Sciatic nerve (tissue), 2 donors: ENCODE measurements at regions not wholly inside any gene's neighbourhood (a gene's known extent, or its start where the extent isn't known, plus 50 kb on each side); places are given as distances from the start of the nearest gene placed in this dataset.

ENCODE experiments used
- ATAC-seq: fragments of 200-7000 bp; cut with Tn5 transposase; one replicate; pipeline ENCODE4 v1.9.1; 2020; ENCODE audit warnings: mild to moderate bottlenecking, moderate library complexity
- DNase-seq: peaks from one replicate; pipeline ENCODE4 v3.0.0-alpha.2; 2020; ENCODE audit warnings: low spot score
- intact Hi-C: fragments of 100-400 bp; cut with DNase I; formaldehyde crosslinking; loops from one replicate; pipeline ENCODE4 v1.14.2; 2022
- donor health status: DM: no; HTN: no; CAD: no.
- donor health status: DM: no; HTN: no; CAD: no.

DNA sequence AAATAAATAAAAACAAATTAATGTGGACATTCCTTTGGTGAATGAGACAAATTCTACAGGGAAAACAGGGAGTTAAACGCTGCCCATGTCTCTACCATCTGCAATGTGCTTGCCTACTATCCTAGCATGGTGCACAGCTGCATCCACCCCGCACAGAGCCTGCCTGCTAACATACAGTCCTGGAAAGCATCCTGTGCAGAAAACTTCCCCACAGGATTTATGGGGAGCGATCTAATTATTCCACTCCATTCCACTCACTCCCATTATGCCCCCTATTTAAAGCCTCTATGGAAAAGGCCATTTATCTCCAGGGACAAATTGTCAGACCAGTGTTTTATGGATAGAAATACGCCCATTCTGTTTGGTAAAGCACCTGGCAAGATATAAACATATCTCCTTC, 144.5 kb downstream of the MAF start:
- no peak for ATAC-seq
- intact Hi-C loops, result no loop called here
- no peak for DNase-seq

DNA sequence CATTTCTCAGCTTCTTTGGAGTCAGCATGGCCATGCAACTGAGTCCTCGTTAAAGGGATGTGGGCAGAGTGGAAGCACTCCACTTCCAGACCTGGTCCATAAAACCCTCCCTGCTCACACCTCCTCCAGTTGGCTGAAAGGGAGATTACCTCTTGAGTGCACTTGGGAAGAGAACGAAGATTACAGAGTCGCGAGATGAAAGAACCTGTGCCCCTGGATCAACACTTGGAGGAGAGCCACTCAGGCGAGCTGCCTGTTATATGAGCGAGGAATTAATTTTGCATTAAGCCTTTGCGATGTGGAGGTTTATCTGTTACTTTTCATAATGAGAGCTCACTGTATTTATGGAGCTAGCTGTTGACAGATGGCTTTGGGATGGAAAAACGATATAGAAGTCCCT, 147.9 kb downstream of the MAF start:
- DNase-seq (no peak), ATAC-seq (no peak)
- intact Hi-C loops, result no loop called here

DNA sequence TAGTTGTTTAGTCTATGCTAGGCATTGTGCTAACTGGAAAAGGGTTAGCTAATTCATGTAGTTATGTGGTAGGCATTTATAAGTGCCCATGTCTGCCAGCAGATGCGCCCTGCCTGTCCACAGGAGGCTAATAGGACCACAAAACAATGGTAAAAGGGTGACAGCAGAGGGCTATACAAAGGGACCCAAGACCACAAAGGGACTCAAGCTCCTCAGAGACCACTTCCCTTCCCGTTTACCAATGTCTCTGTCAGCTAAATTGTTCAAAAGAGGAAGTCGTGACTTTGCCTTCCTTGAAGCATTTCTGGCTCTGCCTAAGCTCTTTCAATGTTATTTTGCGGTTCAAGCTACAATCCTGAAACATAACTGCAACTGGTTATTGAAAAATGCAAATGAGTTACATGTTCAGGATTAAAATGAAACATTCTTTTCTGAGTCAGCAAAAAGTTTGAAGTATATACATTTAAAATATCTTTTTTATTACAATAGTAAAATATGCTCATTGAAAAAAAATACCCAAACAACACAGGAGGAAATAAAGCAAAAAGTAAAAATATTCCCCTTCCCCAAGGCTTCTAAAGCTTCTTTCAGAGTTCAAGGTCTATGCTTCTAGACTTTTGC, 149.2 kb downstream of the MAF start:
- peak; percentile 62 for ATAC-seq
- intact Hi-C loops, result no loop called here
- no peak for DNase-seq

DNA sequence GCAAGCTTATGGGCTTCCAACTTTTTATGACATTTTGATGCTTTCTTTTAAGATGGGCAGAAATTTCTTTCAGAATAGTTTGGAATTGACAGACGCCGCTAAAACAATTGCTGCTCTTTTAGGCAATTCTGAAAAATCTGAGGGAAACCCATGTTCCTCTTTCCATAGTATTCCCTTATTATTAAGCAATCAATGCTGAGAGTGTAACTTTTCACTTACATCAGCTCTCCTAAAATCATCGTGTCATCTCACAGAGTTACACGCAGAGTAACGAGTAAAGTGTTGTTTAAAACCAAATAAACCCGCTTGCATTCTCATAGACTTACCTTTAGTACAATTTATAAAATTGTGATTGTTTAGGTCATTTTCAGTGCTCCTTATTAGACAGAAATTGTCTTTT, 150.6 kb downstream of the MAF start:
- intact Hi-C loops, result no loop called here
- DNase-seq (no peak), ATAC-seq (no peak)

DNA sequence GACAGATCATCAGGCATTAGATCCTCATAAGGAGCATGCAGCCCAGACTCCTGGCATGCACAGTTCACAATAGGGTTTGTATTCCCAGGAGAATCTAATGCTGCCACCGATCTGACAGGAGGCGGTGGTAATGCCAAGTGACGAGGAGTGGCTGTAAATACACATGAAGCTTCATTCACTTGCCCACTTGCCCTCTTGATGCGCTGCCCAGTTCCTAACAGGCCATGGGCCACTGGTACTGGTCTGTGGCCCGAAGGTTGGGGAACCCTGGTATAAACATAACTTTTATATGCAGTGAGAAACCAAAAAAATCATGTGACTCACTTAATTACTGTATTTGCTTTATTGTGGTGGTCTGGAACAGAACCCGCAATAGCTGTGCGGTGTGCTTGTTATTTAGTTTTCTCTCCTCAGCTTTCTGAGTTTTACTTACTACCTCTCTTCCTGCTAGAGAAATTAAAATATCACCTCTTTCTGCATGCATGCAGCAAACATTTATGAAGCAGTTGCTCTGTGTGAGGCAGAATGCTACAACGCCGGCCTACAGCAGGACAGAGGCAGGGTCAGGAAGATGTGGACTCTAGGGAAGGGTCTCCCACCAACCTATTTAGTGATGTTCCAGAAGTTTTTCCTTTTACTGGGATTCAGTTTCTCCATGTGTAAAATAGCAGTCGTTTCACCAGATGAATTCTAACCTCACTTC, 151.3 kb downstream of the MAF start:
- intact Hi-C loops, result no loop called here
- no peak for DNase-seq
- no peak for ATAC-seq

DNA sequence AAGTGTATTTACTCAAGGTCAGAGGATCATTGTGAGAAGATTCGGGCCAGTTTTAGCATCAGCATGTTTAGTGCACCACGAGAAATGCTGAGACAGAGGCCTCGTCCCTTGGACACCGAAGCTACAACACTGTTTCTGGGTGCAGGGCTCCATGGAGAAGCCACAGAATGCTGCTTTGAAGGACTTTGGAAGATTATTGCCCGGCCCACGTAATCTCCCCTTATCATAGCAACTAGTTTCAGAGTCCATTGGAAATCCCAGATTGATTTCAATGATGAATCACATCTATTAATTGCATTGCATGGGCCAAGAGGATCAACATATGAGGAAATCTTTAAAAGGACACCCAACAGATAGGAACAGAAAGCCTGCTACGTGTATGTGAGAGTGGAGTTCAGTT, 156.0 kb downstream of the MAF start:
- no peak for DNase-seq
- no peak for ATAC-seq
- intact Hi-C loops, result no loop called here

DNA sequence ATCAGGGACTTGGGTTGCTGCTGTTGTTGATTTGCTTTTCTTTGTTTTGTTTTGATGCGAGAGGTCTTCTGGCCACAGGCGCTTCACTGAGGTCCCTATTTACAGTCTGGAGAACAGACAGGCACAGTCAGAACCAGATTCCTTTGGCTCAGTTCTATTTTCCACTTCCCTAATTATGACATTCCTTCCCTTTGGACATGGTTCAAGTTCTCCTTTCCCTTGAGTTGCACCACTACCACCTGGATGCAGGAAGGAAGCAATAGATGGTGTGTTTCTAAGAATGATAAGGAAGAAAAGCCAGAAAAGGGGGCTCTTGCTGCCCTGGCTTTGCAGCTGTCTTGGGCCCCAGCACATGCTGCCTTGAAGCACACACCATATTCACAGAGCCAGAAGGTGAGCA, 160.6 kb downstream of the MAF start:
- DNase-seq (no peak), ATAC-seq (peak; percentile 55)
- intact Hi-C loops, result no loop called here

DNA sequence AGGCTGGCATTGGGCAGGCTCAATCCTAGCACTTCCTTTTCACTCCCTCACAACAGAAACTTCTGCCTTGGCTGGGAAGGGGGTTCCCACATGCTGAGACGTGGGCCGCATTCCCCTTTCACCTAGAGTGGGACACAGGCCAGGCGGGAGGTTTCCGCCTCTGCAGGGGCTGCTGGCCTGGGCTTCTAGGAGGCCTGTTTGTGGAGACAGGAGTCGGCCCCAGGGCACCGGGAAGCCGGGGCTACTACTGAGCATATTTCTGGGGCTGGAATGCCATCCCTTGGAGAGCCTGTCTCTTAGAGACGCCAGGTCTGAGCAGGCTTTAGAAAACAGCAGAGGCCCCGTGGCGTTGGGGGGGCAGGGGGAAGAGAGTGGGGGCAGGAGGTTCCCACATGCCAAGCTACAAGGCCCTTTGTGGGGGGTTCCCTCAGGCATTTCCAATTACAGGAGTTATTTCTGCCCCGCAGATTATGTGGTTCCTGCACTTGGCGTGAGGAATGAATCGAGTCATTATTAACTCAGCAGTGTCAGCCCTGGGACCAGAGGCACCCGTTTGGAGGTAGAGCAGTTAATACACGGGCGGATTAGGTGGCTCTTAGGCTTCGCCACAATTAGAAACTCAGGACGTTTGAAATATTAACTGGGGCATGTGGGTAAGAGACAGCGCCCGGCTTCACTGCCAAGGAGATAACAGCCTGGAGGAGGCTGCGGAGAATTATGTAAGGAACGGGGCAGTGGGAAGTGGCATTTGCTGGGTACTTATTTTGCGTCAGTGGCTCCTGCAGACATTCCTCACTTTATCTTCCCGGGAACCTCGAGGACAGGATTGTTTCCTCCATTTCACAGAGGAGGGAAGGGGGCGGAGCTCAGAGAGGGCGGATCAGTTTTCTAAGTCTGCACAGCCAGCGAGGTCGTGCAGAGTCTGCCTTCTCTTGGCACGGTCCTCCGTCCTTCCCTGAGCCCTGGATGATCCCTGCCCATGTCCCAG, 162.5 kb downstream of the MAF start:
- ATAC-seq (peak; percentile 43), DNase-seq (no peak)
- intact Hi-C loops, result no loop called here

DNA sequence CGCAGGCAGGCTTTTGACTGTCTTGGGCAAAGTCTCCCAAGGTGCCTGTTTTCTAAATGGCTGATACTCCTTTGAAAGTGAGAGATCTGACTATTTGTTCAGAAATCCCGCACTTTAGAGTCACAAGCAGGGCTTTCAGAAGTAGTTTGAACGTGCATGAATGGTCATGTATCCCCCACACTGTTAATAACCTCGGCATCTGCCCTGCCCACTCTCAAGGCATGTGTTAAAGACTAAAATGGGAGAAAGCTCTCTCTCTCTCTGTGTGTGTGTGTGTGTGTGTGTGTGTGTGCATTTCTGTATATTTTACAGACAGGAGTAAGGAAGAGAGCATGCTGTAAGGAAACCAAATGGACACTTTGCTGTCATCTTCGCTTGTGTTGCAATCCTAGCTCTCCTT, 163.7 kb downstream of the MAF start:
- ATAC-seq (no peak), DNase-seq (no peak)
- intact Hi-C loops, result no loop called here

DNA sequence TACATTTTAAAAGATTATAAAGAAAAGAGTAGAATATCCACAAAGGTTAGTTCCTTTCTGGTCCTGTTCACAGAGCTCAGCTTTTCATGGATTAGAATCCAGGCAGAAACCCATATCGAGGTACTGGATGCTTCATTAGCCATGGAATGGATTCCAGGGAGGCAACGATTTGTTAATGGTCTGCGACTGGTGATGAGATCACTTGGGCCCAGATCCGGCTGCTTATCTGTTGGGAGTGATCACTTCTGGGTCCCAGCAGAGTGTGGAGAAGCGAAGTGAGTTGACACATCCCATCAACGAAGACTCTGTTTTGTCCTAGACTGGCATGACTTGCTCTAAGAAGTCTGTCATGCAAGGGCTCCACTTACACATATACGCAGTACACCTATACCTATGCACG, 165.8 kb downstream of the MAF start:
- no peak for DNase-seq
- intact Hi-C loops, result no loop called here
- no peak for ATAC-seq

DNA sequence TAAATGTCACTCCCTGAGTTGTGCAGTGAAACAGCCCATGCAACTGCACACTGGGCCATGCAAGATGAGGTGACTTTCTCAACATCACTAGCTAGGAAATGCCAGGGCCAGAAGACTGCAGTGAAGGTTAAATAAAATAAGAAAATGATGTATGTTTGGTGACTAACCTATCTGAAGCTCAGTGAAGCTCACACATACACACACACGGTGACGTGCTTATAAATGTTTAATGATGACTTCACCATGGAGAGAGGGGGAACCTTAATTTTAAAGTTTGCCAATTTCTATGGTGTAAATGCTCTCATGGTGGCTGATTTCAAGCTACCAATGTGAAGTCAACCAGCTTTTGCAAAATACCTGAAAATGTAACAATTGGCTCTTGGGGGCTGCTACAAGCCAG, 166.4 kb downstream of the MAF start:
- DNase-seq (no peak), ATAC-seq (no peak)
- intact Hi-C loops, result no loop called here

DNA sequence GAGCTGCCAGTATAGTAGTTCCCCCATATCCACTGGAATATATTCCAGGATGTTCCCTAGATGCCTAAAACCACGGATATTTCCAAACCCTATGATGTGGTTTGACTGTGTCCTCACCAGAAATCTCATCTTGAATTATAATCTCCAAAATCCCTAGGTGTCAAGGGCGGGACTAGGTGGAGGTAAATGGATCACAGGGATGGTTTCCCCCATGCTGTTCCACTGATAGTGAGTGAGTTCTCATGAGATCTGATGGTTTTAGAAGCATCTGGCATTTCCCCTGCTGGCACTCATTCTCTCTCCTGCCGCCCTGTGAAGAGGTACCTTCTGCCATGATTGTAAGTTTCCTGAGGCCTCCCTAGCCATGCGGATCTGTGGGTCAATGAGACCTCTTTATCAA, 168.6 kb downstream of the MAF start:
- DNase-seq (no peak), ATAC-seq (no peak)
- intact Hi-C loops, result no loop called here

DNA sequence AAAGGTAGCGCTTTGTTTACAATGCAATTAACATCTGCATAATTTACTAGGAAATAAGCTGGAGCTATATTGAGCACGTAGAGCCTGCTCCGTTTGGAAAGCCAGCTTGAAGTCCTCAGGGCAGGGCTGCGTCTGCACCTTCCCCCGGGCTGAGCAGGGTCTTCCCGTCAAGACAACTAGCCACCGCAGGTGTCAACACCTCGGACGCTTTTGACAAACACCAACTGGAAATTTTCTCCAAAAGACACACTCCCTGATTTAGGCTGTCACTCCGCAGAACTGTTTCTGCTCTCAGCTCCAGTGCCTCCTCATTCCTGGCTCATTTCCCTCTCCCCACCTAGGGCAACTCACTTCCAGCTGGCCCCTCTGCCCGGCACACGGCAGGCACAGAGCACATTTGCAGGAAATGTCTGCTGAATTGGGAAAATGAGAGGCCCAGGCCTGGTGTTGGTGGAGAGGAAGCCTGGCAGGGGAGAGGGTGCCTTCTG, 170.3 kb downstream of the MAF start:
- intact Hi-C loops, result no loop called here
- no peak for DNase-seq
- ATAC-seq, result no peak

DNA sequence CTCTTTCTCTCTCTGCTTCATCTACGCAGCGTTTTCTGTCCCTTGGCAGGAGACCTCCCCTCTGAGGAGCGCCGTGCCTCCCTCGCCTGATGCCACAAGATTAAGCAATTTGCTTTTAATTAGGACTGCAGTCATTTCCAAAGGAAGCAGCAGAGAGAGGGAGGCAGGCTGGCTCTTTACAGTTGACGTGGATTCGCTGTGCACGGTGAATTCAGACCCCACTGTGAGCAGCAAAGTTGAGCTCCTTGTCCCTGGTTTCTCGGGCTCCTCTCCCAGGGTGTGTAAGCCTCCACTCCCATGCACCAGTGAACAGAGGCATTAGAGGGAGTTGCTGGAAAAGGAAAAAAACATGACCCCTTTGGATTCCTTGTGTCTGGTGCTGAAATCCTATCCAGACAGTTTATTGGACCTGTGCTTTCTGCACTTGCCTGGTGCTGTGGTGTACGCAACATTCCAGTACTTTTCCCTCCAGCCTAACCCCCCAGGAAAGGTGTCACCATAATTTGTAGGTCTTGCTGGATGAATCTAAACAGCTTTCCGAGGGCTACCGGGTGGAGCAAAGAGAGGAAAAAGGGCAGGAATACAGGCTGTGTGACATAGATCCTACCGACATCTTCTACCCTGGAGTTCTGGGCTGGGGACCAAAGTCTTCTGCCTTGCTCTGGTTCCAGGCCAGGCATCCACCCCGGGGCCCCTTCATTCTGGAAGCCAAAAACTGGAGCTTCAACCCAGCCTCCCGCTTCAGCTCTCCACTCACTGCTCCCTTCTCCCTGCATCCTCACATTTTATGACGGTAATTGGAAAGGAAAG, 171.0 kb downstream of the MAF start:
- ATAC-seq (peak; percentile 50), DNase-seq (peak; percentile 42)
- intact Hi-C loops, result no loop called here

DNA sequence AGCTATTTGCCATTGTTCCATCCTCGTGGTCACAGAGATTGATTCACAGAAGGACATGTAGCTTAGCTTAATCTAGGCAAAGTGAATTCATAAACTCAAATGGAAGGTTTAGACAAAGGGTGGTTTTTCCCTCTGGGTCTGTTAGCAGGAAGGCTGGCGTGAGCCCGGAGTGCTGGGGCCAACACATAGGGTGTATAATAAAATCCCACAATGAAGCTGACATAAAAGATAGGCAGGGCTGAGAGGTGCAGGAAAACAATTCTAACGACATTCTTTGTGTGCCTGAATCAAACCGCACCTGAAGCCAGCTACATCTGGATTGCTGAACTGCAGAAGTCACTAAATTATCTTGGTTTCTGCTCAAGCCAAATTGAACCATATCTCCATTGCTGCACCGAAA, 173.9 kb downstream of the MAF start:
- no peak for DNase-seq
- intact Hi-C loops, result no loop called here
- ATAC-seq, result no peak

DNA sequence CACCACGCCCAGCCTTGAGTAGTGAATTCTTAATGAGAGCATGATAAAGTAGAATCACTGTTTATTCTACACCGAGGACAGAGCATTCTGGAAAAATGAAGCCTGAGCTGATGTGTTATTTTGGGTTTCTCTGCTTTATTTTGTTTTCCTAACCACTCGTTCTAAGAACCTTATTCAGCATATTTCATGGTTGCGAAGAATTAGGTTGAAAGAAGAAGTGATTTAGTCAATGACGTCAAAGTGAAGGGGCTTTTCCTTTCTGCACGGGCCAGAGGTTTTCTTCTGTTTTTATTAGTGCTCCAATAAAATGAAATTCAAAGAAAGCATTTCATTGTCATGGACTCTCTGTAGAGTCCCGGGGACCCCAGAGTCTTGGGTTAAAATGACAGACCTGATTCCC, 178.5 kb downstream of the MAF start:
- intact Hi-C loops, result no loop called here
- peak; percentile 34 for ATAC-seq
- no peak for DNase-seq

DNA sequence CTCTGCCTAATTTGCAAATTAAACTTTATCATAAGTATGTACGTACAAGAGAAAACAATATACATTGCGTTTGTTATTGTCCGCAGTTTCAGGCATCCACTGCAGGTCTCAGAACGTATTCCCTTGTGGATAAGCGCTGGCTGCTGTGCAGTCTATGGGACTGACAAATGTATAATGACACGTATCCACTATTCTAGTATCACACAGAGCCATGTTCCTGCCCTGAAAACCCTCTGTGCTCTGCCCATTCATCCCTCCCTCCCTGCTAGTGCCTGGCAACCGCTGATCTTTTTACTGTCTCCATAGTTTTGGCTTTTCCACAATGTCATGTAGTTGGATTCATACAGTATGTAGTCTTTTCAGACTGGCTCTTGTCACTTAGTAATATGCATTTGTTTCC, 179.4 kb downstream of the MAF start:
- ATAC-seq (no peak), DNase-seq (no peak)
- intact Hi-C loops, result no loop called here

DNA sequence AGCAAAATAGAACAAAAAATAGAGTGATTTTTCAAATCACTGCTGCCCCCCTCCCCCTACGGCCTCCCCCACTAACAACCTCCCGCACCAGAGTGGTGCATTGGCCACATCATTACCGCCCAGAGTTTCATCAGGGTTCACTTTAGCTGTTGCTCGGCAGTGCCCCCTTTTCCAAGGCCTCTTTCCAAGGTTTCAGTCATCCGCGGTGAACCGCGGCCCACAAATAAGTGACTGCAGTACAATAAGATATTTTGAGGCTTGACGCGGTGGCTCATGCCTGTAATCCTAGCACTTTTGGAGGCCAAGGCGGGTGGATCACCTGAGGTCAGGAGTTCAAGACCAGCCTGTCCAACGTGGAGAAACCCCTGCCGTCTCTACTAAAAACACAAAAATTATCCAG, 180.0 kb downstream of the MAF start:
- ATAC-seq, result no peak
- intact Hi-C loops, result no loop called here
- DNase-seq, result no peak

DNA sequence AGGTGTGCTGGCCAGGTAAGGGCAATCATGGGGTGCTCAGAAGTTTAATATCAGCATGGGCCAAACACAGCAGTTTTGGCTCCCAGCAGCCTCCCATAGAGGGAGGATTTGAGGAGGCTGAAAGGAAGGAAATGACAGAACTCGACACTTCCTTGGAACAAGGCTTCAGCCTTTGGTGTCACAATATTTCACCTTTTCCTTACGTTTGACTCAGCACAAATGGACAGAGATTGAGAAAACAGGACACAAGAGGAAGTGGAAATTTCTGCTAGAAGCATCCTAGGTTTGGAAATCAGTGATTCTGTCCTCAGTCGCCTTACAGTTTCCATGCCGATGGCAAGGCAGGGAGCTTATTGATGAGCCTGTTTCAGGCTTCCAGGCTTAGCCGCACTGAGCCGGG, 181.4 kb downstream of the MAF start:
- DNase-seq (no peak), ATAC-seq (peak; percentile 38)
- intact Hi-C loops, result no loop called here
